ENCODE measurements at regions not wholly inside any gene's neighbourhood (a gene's known extent, or its start where the extent isn't known, plus 50 kb on each side); places are given as distances from the start of the nearest gene placed in this dataset.

DNA sequence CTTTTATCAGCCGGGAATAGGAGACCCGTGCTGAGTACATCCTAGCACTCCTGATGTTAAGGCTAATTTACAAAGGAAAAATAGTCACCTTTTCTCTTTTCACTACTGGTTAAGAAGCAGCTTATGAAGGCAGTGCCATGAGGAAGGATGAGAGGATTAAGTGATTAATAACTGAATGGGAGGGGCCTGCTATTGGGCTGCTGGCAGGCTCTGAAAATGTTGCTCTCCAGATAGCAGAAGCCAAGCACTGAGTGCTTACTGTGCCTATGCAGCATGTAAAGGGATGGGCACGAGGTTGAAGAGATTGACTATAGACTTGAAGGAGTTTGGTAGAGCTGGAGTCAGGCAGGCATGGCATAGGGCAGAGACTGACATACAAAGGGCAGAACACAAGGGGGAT is 282.4 kb upstream of the THSD7B start:
- H3K36me3 ChIP-seq (ENCODE audit: insufficient read depth, low read length) = no peaks in the 10 kb centered on the region

DNA sequence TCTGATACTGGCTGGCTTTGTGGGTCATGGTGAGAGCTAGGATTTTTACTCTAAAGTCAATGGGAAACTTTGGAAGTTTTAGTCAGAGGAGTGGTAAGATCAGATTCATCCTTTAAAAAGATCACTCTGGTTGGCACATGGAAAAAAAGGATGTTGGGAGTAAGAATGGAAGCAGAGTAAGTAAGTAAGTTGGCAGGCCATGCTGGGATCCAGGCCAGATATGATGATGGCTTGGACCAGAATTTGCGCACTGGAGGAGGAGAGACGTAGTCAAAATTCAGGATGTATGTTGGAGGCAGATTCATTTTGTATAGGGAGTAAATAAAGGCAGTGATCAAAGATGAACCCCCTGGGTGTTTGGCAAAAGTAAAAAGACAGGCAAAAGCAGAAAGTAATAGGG is 283.3 kb upstream of the THSD7B start:
- no peak overlapping the region for H3K4me2 ChIP-seq (ENCODE audit: low read length)
- ChIA-PET CTCF (ENCODE audit: unreplicated experiment) (no interaction called here), POLR2A (interaction anchor here (0.6 to 0.9 kb wide), 3 partner anchors 15 to 1436 kb away, joined by 3 read pairs; no protein-coding TSS in a partner anchor)
- BruUV-seq (replicated peaks) = no TSS peak
- TF ChIP-seq EZH2phosphoT487 (IDR thresholded peaks at IDR 0.05; ENCODE audit: borderline replicate concordance, low read depth, low read length) = no peak
- TF ChIP-seq, protein P1, sequence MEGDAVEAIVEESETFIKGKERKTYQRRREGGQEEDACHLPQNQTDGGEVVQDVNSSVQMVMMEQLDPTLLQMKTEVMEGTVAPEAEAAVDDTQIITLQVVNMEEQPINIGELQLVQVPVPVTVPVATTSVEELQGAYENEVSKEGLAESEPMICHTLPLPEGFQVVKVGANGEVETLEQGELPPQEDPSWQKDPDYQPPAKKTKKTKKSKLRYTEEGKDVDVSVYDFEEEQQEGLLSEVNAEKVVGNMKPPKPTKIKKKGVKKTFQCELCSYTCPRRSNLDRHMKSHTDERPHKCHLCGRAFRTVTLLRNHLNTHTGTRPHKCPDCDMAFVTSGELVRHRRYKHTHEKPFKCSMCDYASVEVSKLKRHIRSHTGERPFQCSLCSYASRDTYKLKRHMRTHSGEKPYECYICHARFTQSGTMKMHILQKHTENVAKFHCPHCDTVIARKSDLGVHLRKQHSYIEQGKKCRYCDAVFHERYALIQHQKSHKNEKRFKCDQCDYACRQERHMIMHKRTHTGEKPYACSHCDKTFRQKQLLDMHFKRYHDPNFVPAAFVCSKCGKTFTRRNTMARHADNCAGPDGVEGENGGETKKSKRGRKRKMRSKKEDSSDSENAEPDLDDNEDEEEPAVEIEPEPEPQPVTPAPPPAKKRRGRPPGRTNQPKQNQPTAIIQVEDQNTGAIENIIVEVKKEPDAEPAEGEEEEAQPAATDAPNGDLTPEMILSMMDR (conservative IDR thresholded peaks at IDR 0.05; ENCODE audit: low read length) = no peak
- DNase-seq (ENCODE audit: low spot score) = no peak
- no peaks in the 10 kb centered on the region for H3K79me2 ChIP-seq (ENCODE audit: insufficient read depth, low read depth, low read length)
- H2AFZ ChIP-seq (ENCODE audit: low read length) = no peak overlapping the region
- H3K9me2 ChIP-seq (ENCODE audit: insufficient read depth, low read length) = no peaks in the 10 kb centered on the region
- H3K27ac ChIP-seq (ENCODE audit: low read depth, low read length, poor library complexity, severe bottlenecking) = no peak overlapping the region
- H3K4me3 ChIP-seq (ENCODE audit: low read depth, low read length, poor library complexity, severe bottlenecking) = no peak overlapping the region
- H4K20me1 ChIP-seq (ENCODE audit: insufficient read depth, low read length) = no peaks in the 10 kb centered on the region
- intact Hi-C loops (cut with micrococcal nuclease; ENCODE audit: unreplicated experiment) = no loop called here
- H3K9me3 ChIP-seq (ENCODE audit: low read length) = peaks cover 11% of the 10 kb centered on the region; the same call in 1 of the 2 replicates
- H3K36me3 ChIP-seq (ENCODE audit: insufficient read depth, low read length) = no peaks in the 10 kb centered on the region
- no peaks in the 10 kb centered on the region for H3K4me1 ChIP-seq (ENCODE audit: insufficient read depth, low read length, poor library complexity, severe bottlenecking)

More for the DNA sequence above, 282.4 kb upstream of the THSD7B start:
- Histone ChIP-seq H3K79me2 (ENCODE audit: insufficient read depth, low read depth, low read length) (no peaks in the 10 kb centered on the region), H3K9me2 (ENCODE audit: insufficient read depth, low read length) (no peaks in the 10 kb centered on the region), H3K4me2 (ENCODE audit: low read length) (no peak overlapping the region), H3K9me3 (ENCODE audit: low read length) (peaks cover 10% of the 10 kb centered on the region; the same call in 1 of the 2 replicates), H3K27ac (ENCODE audit: low read depth, low read length, poor library complexity, severe bottlenecking) (no peak overlapping the region), H3K4me3 (ENCODE audit: low read depth, low read length, poor library complexity, severe bottlenecking) (no peak overlapping the region), H3K4me1 (ENCODE audit: insufficient read depth, low read length, poor library complexity, severe bottlenecking) (no peaks in the 10 kb centered on the region), H2AFZ (ENCODE audit: low read length) (no peak overlapping the region), H4K20me1 (ENCODE audit: insufficient read depth, low read length) (no peaks in the 10 kb centered on the region)
- no peak for DNase-seq (ENCODE audit: low spot score)
- no TSS peak for BruUV-seq (replicated peaks)
- intact Hi-C loops (cut with micrococcal nuclease; ENCODE audit: unreplicated experiment) = no loop called here
- POLR2A ChIA-PET = no interaction called here
- no peak for TF ChIP-seq EZH2phosphoT487 (IDR thresholded peaks at IDR 0.05; ENCODE audit: borderline replicate concordance, low read depth, low read length)
- TF ChIP-seq, protein P1 (conservative IDR thresholded peaks at IDR 0.05; ENCODE audit: low read length) = no peak
- CTCF ChIA-PET (ENCODE audit: unreplicated experiment) = no interaction called here

DNA sequence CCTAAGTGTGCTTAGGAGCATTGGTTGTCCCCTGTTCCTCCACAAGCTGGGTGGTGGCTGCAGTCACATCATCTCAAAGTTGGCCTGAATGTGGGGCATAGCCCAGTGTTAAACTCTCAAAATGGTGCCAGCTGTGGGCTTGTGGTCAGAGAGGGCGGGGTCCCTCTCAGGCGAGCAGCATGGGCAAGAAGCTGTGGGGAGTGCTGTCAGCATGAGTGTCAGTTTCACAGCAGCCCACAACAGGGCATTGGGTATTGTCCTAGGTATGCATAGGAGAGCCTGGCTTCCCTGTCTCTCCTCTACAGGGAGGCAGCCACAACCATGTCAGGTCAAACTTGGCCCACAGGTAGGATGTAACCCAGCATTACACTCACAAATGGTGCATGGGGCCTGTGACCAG is 285.6 kb upstream of the THSD7B start:
- intact Hi-C loops (cut with micrococcal nuclease; ENCODE audit: unreplicated experiment) = no loop called here
- ChIA-PET POLR2A (no interaction called here), CTCF (ENCODE audit: unreplicated experiment) (no interaction called here)
- Histone ChIP-seq H3K4me1 (ENCODE audit: insufficient read depth, low read length, poor library complexity, severe bottlenecking) (no peaks in the 10 kb centered on the region), H2AFZ (ENCODE audit: low read length) (no peak overlapping the region), H3K27ac (ENCODE audit: low read depth, low read length, poor library complexity, severe bottlenecking) (no peak overlapping the region), H4K20me1 (ENCODE audit: insufficient read depth, low read length) (no peaks in the 10 kb centered on the region), H3K9me2 (ENCODE audit: insufficient read depth, low read length) (no peaks in the 10 kb centered on the region), H3K4me3 (ENCODE audit: low read depth, low read length, poor library complexity, severe bottlenecking) (no peak overlapping the region), H3K36me3 (ENCODE audit: insufficient read depth, low read length) (no peaks in the 10 kb centered on the region), H3K4me2 (ENCODE audit: low read length) (no peak overlapping the region), H3K79me2 (ENCODE audit: insufficient read depth, low read depth, low read length) (no peaks in the 10 kb centered on the region), H3K9me3 (ENCODE audit: low read length) (peaks cover 11% of the 10 kb centered on the region; the same call in 1 of the 2 replicates)
- TF ChIP-seq, protein P1 (conservative IDR thresholded peaks at IDR 0.05; ENCODE audit: low read length) = no peak
- TF ChIP-seq EZH2phosphoT487 (IDR thresholded peaks at IDR 0.05; ENCODE audit: borderline replicate concordance, low read depth, low read length) = no peak
- DNase-seq (ENCODE audit: low spot score) = no peak
- no TSS peak for BruUV-seq (replicated peaks)
